AG10803 (cell line): ENCODE measurements at regions not wholly inside any gene's neighbourhood (a gene's known extent, or its start where the extent isn't known, plus 50 kb on each side); places are given as distances from the start of the nearest gene placed in this dataset.

Source experiments
- DNase-seq: peaks from one replicate; pipeline ENCODE4 v3.0.0; 2010; ENCODE audit warnings: low read depth
- H3K4me3 ChIP-seq: 2 replicates; pipeline ENCODE4 v1.5.1; 2011; ENCODE audit warnings: mild to moderate bottlenecking, low read length, control low read depth
- CTCF ChIP-seq: conservative IDR thresholded peaks from 2 replicates; pipeline ENCODE4 v1.5.1; 2011; ENCODE audit warnings: mild to moderate bottlenecking, low read length, control low read depth, inconsistent platforms

GRCh38 chr21:18151046-18151445 lies 93.6 kb upstream of the CHODL start:
- no peak overlapping the region for H3K4me3 ChIP-seq
- DNase-seq = no peak
- TF ChIP-seq CTCF = no peak

- no peak for DNase-seq
- no peak overlapping the region for H3K4me3 ChIP-seq
- TF ChIP-seq CTCF = no peak
Measured at GRCh38 chr21:18148401-18148800, 96.2 kb upstream of the CHODL start.

GRCh38 chr21:18147678-18148077 lies 97.0 kb upstream of the CHODL start:
- no peak for TF ChIP-seq CTCF
- H3K4me3 ChIP-seq = no peak overlapping the region
- DNase-seq = no peak

- no peak overlapping the region for H3K4me3 ChIP-seq
- no peak for TF ChIP-seq CTCF
- DNase-seq = no peak
Measured at GRCh38 chr21:18146820-18147219, 97.8 kb upstream of the CHODL start.

GRCh38 chr21:18144339-18144738 lies 100.3 kb upstream of the CHODL start:
- no peak for TF ChIP-seq CTCF
- H3K4me3 ChIP-seq = no peak overlapping the region

GRCh38 chr21:18142655-18143054 lies 102.0 kb upstream of the CHODL start:
- no peak for TF ChIP-seq CTCF
- H3K4me3 ChIP-seq = no peak overlapping the region
- DNase-seq = no peak

More at GRCh38 chr21:18144339-18144738, 100.3 kb upstream of the CHODL start:
- DNase-seq = no peak

- no peak for TF ChIP-seq CTCF
- H3K4me3 ChIP-seq = no peak overlapping the region
- DNase-seq = no peak
Measured at GRCh38 chr21:18138507-18138906, 106.1 kb upstream of the CHODL start.
